ENCODE measurements at regions not wholly inside any gene's neighbourhood (a gene's known extent, or its start where the extent isn't known, plus 50 kb on each side); places are given as distances from the start of the nearest gene placed in this dataset.

DNA sequence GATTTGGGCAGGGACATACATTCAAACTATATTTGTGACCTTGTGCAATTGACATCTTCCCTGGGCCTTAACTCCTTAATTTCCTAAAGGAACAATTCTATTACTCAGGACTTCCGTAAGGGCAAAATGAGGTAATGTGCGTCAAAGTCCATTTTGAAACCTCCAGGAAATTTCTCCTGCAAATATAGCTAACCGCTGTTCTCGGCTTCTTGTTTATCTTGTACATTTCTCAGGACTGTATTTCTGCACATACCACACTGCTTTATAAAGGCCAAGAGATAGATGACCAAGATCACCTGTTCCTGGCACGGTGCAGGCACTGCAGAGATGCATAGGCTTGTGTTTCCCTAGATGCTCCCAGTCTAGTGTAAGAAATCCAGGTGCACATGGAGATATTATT lies 1009.4 kb downstream of the BCL11B start:
- Histone ChIP-seq H3K36me3 (ENCODE audit: control insufficient read depth in 4 of 4, insufficient read depth in 4 of 4, low read length in 4 of 4) (no peaks in the 10 kb centered on the region), H3K4me3 (no peak overlapping the region), H3K9ac (ENCODE audit: insufficient read depth in 1 of 2, low read length in 2 of 2) (no peak overlapping the region), H3K27me3 (ENCODE audit: control insufficient read depth in 3 of 3, insufficient read depth in 3 of 3, low read length in 2 of 3) (no peaks in the 10 kb centered on the region), H3K4me1 (ENCODE audit: control insufficient read depth in 5 of 5, insufficient read depth in 5 of 5, low read length in 5 of 5) (no peaks in the 10 kb centered on the region), H3K9me3 (ENCODE audit: control insufficient read depth in 4 of 4, insufficient read depth in 3 of 4, low read length in 3 of 4) (peaks cover 0 to 4% (median 0%) of the 10 kb centered on the region in 4 donors), H3K27ac (ENCODE audit: low read depth in 1 of 2, low read length in 1 of 2) (no peak overlapping the region)
- TF ChIP-seq, protein P1, sequence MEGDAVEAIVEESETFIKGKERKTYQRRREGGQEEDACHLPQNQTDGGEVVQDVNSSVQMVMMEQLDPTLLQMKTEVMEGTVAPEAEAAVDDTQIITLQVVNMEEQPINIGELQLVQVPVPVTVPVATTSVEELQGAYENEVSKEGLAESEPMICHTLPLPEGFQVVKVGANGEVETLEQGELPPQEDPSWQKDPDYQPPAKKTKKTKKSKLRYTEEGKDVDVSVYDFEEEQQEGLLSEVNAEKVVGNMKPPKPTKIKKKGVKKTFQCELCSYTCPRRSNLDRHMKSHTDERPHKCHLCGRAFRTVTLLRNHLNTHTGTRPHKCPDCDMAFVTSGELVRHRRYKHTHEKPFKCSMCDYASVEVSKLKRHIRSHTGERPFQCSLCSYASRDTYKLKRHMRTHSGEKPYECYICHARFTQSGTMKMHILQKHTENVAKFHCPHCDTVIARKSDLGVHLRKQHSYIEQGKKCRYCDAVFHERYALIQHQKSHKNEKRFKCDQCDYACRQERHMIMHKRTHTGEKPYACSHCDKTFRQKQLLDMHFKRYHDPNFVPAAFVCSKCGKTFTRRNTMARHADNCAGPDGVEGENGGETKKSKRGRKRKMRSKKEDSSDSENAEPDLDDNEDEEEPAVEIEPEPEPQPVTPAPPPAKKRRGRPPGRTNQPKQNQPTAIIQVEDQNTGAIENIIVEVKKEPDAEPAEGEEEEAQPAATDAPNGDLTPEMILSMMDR (IDR thresholded peaks at IDR 0.05; ENCODE audit: control extremely low read depth, extremely low read depth): no peak
- 90 to 93% methylated on average over 5 of the region's 5 CpGs for WGBS, 2 donors
- DNase-seq (no peak), ATAC-seq (ENCODE audit: insufficient read depth, low FRiP score) (no peak)

DNA sequence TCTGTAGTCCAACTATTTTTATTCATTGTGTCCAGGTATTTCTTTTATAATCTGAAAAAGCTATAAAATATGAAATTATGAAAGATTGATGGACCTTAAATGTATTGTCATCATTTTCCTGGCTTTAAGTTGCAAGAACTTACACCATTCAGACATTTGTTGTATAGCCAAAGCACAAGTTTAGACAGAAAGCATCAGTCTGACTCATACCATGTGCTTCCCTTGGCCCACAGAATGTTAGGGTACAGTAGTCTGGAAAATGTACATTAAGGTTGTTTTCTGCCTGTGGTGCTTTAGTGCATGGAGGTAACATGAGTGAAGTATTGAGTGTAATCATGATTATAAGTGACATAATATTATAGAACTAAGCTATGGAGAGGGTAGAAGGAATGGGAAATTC lies 1002.5 kb downstream of the BCL11B start:
- Histone ChIP-seq H3K4me1 (ENCODE audit: control insufficient read depth in 5 of 5, insufficient read depth in 5 of 5, low read length in 5 of 5) (no peaks in the 10 kb centered on the region), H3K27me3 (ENCODE audit: control insufficient read depth in 3 of 3, insufficient read depth in 3 of 3, low read length in 2 of 3) (no peaks in the 10 kb centered on the region), H3K9ac (ENCODE audit: insufficient read depth in 1 of 2, low read length in 2 of 2) (no peak overlapping the region), H3K4me3 (no peak overlapping the region), H3K27ac (ENCODE audit: low read depth in 1 of 2, low read length in 1 of 2) (no peak overlapping the region), H3K9me3 (ENCODE audit: control insufficient read depth in 4 of 4, insufficient read depth in 3 of 4, low read length in 3 of 4) (peaks cover 0 to 3% (median 0%) of the 10 kb centered on the region in 4 donors), H3K36me3 (ENCODE audit: control insufficient read depth in 4 of 4, insufficient read depth in 4 of 4, low read length in 4 of 4) (no peaks in the 10 kb centered on the region)
- DNase-seq: no peak
- ATAC-seq (ENCODE audit: insufficient read depth, low FRiP score): no peak
- TF ChIP-seq, protein P1 (IDR thresholded peaks at IDR 0.05; ENCODE audit: control extremely low read depth, extremely low read depth): no peak

DNA sequence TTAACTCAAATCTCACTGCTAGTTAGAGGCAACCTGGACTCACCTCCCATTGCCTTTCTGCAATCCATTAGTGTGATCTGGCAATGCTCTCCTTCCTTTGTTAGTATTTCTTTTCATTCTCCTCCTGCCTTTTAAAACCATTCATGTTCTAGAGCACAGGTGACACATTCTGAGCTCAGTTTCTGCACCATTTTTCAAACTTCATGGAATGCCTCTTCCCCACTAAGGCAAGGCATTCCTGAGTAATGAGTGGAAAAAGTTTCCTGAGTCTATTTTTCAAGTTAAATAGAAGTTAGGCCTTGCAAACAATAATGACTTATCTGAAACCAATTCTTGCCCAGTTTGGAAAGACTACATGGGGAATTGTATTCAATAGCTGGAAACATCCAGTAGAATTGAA lies 1001.8 kb downstream of the BCL11B start:
- H3K4me1 ChIP-seq (ENCODE audit: control insufficient read depth in 5 of 5, insufficient read depth in 5 of 5, low read length in 5 of 5): no peaks in the 10 kb centered on the region
- no peaks in the 10 kb centered on the region for H3K27me3 ChIP-seq (ENCODE audit: control insufficient read depth in 3 of 3, insufficient read depth in 3 of 3, low read length in 2 of 3)
- peaks cover 0 to 3% (median 0%) of the 10 kb centered on the region in 4 donors for H3K9me3 ChIP-seq (ENCODE audit: control insufficient read depth in 4 of 4, insufficient read depth in 3 of 4, low read length in 3 of 4)
- TF ChIP-seq, protein P1 (IDR thresholded peaks at IDR 0.05; ENCODE audit: control extremely low read depth, extremely low read depth): no peak
- no peak overlapping the region for H3K4me3 ChIP-seq
- no peaks in the 10 kb centered on the region for H3K36me3 ChIP-seq (ENCODE audit: control insufficient read depth in 4 of 4, insufficient read depth in 4 of 4, low read length in 4 of 4)
- ATAC-seq (ENCODE audit: insufficient read depth, low FRiP score): no peak
- no peak overlapping the region for H3K27ac ChIP-seq (ENCODE audit: low read depth in 1 of 2, low read length in 1 of 2)
- DNase-seq: no peak
- H3K9ac ChIP-seq (ENCODE audit: insufficient read depth in 1 of 2, low read length in 2 of 2): no peak overlapping the region

DNA sequence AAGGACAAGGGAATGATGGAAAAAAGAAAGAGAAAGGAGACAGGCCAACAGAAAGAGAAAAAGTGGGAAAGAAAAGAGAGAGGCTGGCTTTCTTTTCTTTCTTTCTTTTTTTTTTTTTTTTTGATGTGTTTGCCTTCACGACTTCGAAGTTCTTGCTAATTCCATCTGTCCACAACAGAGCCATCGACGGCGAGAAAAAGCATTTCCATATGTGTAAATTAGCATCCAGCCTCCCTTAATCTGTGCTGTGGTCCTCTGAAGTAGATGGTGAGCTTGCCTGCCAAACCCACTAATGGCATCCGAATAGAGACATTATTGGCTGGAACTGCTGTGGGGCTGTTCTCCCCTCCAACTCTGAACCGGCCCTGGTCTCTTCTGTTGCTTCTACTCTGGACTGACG lies 997.4 kb downstream of the BCL11B start:
- H3K27ac ChIP-seq (ENCODE audit: low read depth in 1 of 2, low read length in 1 of 2): no peak overlapping the region
- H3K9ac ChIP-seq (ENCODE audit: insufficient read depth in 1 of 2, low read length in 2 of 2): no peak overlapping the region
- peaks cover 0 to 3% (median 0%) of the 10 kb centered on the region in 3 donors for H3K27me3 ChIP-seq (ENCODE audit: control insufficient read depth in 3 of 3, insufficient read depth in 3 of 3, low read length in 2 of 3)
- H3K4me3 ChIP-seq: no peak overlapping the region
- TF ChIP-seq, protein P1 (IDR thresholded peaks at IDR 0.05; ENCODE audit: control extremely low read depth, extremely low read depth): no peak
- peaks cover 0 to 3% (median 0%) of the 10 kb centered on the region in 4 donors for H3K9me3 ChIP-seq (ENCODE audit: control insufficient read depth in 4 of 4, insufficient read depth in 3 of 4, low read length in 3 of 4)
- no peaks in the 10 kb centered on the region for H3K36me3 ChIP-seq (ENCODE audit: control insufficient read depth in 4 of 4, insufficient read depth in 4 of 4, low read length in 4 of 4)
- 86 to 91% methylated on average over 8 of the region's 8 CpGs for WGBS, 2 donors
- no peak for DNase-seq
- no peak for ATAC-seq (ENCODE audit: insufficient read depth, low FRiP score)
- H3K4me1 ChIP-seq (ENCODE audit: control insufficient read depth in 5 of 5, insufficient read depth in 5 of 5, low read length in 5 of 5): no peaks in the 10 kb centered on the region

All from lung (tissue), 11 donors.